ENCODE measurements at regions not wholly inside any gene's neighbourhood (a gene's known extent, or its start where the extent isn't known, plus 50 kb on each side); places are given as distances from the start of the nearest gene placed in this dataset.

DNA sequence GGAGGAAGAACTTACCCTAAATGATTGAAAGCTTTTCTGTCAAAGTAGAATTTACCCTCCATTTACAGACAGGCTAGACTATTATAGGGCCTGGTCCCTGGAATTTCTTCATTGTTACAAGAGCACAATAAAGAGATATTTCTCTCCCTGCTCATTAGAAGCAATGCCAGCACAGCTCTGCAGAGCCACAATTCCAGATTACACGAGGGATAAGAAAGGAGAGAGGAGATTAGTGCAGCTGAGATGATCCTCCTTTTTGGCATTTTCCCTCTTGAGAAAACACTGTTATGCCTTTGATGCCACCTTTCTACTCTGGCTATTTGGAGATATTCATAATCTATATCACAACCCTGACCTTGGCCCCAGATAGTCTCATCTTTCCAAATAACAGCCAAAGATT, 1119.5 kb upstream of the TMPRSS15 start:
- H3K27ac Mint-ChIP-seq, result no peak overlapping the region
- H3K36me3 Mint-ChIP-seq (ENCODE audit: low read depth), result no peaks in the 10 kb centered on the region
- no peaks in the 10 kb centered on the region for H3K9me3 Mint-ChIP-seq
- Histone ChIP-seq H3K9ac (ENCODE audit: extremely low read depth, low read length, poor library complexity, severe bottlenecking) (no peak overlapping the region), H3K4me1 (ENCODE audit: control insufficient read depth, insufficient read depth, low read length) (peaks cover 4% of the 10 kb centered on the region), H3K9me3 (ENCODE audit: control insufficient read depth, low read length) (no peaks in the 10 kb centered on the region), H3K27ac (ENCODE audit: low read depth, low read length) (no peak overlapping the region), H3K4me3 (ENCODE audit: low read length) (no peak overlapping the region), H3K27me3 (ENCODE audit: control insufficient read depth, insufficient read depth, low read length, poor library complexity, severe bottlenecking) (no peaks in the 10 kb centered on the region), H3K36me3 (ENCODE audit: control insufficient read depth, insufficient read depth, low read length) (no peaks in the 10 kb centered on the region)
- TF ChIP-seq CTCF (conservative IDR thresholded peaks at IDR 0.05), result no peak
- peaks cover 6% of the 10 kb centered on the region for H3K4me1 Mint-ChIP-seq
- 86% methylated on average over 1 of the region's 1 CpG; no CpG with 5 or more reads in 1 of the 2 experiments for WGBS, 2 experiments (ENCODE audit: insufficient coverage in 1 of 2, insufficient read length in 1 of 2)
- H3K4me3 Mint-ChIP-seq, result no peak overlapping the region
- no peak for DNase-seq
- no peaks in the 10 kb centered on the region for H3K27me3 Mint-ChIP-seq (ENCODE audit: insufficient read depth)

DNA sequence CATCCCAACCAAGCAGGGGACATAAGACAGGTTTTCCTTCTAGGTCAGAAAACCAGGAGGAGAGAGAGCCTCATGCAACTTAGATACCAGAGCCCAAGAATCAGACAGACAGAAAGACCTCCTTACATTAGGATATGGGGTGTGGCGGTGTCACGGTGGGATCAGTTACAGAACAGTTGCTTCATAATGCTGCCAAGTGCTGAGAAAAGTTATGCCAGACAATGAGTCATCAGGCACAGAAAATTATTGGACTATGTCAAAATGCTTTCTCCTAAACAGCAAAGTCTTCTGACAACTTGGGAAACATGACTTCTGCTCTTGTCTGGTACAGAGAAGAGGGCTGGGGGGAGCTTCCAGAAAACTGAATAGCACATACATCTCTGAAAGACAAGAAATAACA, 1120.2 kb upstream of the TMPRSS15 start:
- Histone ChIP-seq H3K36me3 (ENCODE audit: control insufficient read depth, insufficient read depth, low read length) (no peaks in the 10 kb centered on the region), H3K4me3 (ENCODE audit: low read length) (no peak overlapping the region), H3K4me1 (ENCODE audit: control insufficient read depth, insufficient read depth, low read length) (peaks cover 4% of the 10 kb centered on the region), H3K27me3 (ENCODE audit: control insufficient read depth, insufficient read depth, low read length, poor library complexity, severe bottlenecking) (no peaks in the 10 kb centered on the region), H3K9ac (ENCODE audit: extremely low read depth, low read length, poor library complexity, severe bottlenecking) (no peak overlapping the region), H3K27ac (ENCODE audit: low read depth, low read length) (no peak overlapping the region), H3K9me3 (ENCODE audit: control insufficient read depth, low read length) (no peaks in the 10 kb centered on the region)
- Mint-ChIP-seq H3K4me1 (peaks cover 6% of the 10 kb centered on the region), H3K36me3 (ENCODE audit: low read depth) (no peaks in the 10 kb centered on the region), H3K27me3 (ENCODE audit: insufficient read depth) (no peaks in the 10 kb centered on the region), H3K4me3 (no peak overlapping the region), H3K27ac (no peak overlapping the region), H3K9me3 (no peaks in the 10 kb centered on the region)
- WGBS, 2 experiments (ENCODE audit: insufficient coverage in 1 of 2, insufficient read length in 1 of 2), result 74% methylated on average over 2 of the region's 2 CpGs; no CpG with 5 or more reads in 1 of the 2 experiments
- TF ChIP-seq CTCF (conservative IDR thresholded peaks at IDR 0.05), result no peak
- DNase-seq, result no peak

DNA sequence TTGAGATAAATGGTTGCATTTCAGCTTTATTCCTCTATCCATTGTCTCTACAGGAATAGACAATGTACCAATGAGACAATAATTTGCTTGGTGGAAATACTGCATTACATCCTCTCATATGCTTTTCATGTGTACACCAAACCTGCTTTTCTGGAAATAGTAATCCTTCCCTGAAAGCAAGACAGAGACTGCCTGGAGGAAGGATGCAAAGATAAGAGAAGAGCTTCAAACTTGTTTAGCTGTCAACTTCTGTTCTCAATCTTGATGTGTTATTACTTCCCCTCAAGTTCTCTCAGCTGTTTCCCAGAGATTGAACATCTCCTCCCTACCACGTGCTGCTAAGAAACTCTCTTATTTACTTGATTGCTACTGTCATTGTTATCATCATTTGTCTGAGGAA, 1125.4 kb upstream of the TMPRSS15 start:
- DNase-seq, result no peak
- no peak overlapping the region for H3K9ac ChIP-seq (ENCODE audit: extremely low read depth, low read length, poor library complexity, severe bottlenecking)
- peaks cover 3% of the 10 kb centered on the region for H3K4me1 Mint-ChIP-seq
- H3K27me3 ChIP-seq (ENCODE audit: control insufficient read depth, insufficient read depth, low read length, poor library complexity, severe bottlenecking), result no peaks in the 10 kb centered on the region
- no peak overlapping the region for H3K27ac ChIP-seq (ENCODE audit: low read depth, low read length)
- WGBS, 2 experiments (ENCODE audit: insufficient coverage in 1 of 2, insufficient read length in 1 of 2), result 81% methylated on average over 1 of the region's 1 CpG; no CpG with 5 or more reads in 1 of the 2 experiments
- no peaks in the 10 kb centered on the region for H3K9me3 ChIP-seq (ENCODE audit: control insufficient read depth, low read length)
- no peak overlapping the region for H3K27ac Mint-ChIP-seq
- no peaks in the 10 kb centered on the region for H3K36me3 Mint-ChIP-seq (ENCODE audit: low read depth)
- H3K4me1 ChIP-seq (ENCODE audit: control insufficient read depth, insufficient read depth, low read length), result peaks cover 4% of the 10 kb centered on the region
- H3K4me3 Mint-ChIP-seq, result no peak overlapping the region
- no peak for TF ChIP-seq CTCF (conservative IDR thresholded peaks at IDR 0.05)
- H3K9me3 Mint-ChIP-seq, result no peaks in the 10 kb centered on the region
- H3K36me3 ChIP-seq (ENCODE audit: control insufficient read depth, insufficient read depth, low read length), result no peaks in the 10 kb centered on the region
- no peaks in the 10 kb centered on the region for H3K27me3 Mint-ChIP-seq (ENCODE audit: insufficient read depth)
- no peak overlapping the region for H3K4me3 ChIP-seq (ENCODE audit: low read length)

All from endodermal cell (in vitro differentiated cells).